ENCODE measurements at regions not wholly inside any gene's neighbourhood (a gene's known extent, or its start where the extent isn't known, plus 50 kb on each side); places are given as distances from the start of the nearest gene placed in this dataset.

DNA sequence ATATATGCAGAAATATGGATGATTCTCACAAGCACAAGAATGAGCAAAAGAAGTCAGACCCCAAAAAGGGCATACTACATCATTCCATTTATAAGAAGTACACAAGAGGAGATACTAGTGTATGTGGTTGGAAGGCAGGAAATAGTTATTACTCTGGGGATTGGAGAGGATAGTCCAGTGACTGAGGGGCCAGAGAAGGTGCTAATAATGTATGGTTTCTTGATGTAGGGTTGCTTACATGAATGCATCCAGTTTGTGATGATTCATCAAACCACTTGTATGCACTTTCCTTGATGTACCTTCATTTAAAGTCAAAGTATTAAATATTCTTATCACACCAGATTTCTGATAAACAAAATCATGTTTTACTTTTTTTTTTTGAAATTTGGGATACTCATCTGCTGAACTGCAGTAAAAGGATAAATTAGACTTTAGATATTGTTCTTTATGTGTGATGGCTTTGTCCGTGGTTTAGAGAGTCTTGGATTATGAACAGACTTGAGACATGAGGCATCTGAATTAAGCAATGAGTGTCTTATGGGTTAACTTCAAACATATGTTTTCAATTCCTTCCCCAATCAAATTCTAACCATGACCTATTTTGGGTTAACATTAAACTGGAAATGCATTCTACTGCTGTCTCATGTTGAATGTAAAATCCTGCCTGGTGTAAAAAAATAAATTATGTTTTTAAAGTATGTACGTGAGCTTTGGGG, 171.2 kb downstream of the SEMA6D start:
- no peaks in the 10 kb centered on the region for H3K4me1 ChIP-seq (ENCODE audit: low read depth)
- ATAC-seq (no peak), DNase-seq (no peak)
- H3K36me3 ChIP-seq (ENCODE audit: low read depth) = no peaks in the 10 kb centered on the region
- TF ChIP-seq, protein P1, sequence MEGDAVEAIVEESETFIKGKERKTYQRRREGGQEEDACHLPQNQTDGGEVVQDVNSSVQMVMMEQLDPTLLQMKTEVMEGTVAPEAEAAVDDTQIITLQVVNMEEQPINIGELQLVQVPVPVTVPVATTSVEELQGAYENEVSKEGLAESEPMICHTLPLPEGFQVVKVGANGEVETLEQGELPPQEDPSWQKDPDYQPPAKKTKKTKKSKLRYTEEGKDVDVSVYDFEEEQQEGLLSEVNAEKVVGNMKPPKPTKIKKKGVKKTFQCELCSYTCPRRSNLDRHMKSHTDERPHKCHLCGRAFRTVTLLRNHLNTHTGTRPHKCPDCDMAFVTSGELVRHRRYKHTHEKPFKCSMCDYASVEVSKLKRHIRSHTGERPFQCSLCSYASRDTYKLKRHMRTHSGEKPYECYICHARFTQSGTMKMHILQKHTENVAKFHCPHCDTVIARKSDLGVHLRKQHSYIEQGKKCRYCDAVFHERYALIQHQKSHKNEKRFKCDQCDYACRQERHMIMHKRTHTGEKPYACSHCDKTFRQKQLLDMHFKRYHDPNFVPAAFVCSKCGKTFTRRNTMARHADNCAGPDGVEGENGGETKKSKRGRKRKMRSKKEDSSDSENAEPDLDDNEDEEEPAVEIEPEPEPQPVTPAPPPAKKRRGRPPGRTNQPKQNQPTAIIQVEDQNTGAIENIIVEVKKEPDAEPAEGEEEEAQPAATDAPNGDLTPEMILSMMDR (IDR thresholded peaks at IDR 0.05) = no peak
- H3K4me3 ChIP-seq = no peak overlapping the region
- intact Hi-C loops (cut with DNase I, micrococcal nuclease) = no loop called here
- H3K9me3 ChIP-seq = no peaks in the 10 kb centered on the region

DNA sequence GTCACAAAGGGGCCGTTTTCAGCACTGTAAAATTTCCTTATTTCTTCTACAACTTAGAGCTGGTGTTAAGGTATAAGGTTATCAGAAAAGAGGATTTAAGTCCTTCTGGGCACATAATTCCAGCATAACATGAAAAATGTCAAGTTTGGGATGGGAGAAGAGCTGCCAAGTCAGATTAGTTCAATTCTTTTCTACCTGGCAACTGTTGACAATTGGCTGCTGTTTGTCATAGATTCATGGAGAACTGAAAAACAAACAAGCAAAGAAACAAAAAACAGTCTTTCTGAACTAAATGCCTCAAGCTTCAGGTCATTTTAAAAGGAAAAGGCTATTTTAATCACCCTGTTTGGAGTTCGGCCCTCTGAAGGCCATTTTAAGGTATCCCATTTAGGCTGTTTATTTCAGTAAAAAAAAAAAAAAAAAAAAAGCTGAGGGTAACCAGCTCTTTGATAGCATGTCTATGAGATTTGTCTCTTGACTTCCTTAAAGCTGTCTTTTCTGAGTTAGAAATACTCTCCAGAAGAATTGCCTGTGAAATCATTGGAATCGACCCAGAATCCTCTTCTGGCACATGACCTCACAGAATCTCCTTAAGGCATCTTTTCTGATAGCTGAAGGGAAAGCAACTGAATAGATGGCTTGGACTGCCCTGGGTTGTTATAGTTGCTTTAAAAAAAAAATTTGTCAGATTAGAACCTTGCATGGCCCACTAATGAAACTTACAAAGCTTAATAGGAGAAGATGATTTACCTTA, 173.3 kb downstream of the SEMA6D start:
- intact Hi-C loops (cut with DNase I, micrococcal nuclease) = no loop called here

DNA sequence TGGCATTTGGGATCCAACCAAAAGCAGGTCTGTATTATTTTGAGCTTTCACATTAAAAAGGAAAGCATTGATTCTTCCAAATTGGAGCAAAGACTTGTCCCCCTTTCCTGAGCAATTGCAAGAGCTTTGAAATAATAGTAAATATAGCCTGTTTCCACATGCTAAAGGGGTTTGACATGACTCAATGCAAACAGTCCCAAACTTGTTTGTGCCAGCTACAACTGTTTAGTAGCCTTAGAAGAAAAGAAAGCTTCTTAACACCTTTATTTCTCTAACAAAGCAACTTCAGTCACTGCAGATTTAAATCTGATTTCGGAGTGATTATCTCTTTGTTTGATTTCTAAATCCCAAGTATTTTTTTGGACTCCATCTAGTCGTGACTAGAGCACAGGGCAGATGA, 180.2 kb downstream of the SEMA6D start:
- TF ChIP-seq, protein P1 (IDR thresholded peaks at IDR 0.05) = no peak
- no peaks in the 10 kb centered on the region for H3K36me3 ChIP-seq (ENCODE audit: low read depth)
- H3K9me3 ChIP-seq = peaks cover 5% of the 10 kb centered on the region
- intact Hi-C loops (cut with DNase I, micrococcal nuclease) = no loop called here
- no peak for DNase-seq
- ATAC-seq = no peak
- no peaks in the 10 kb centered on the region for H3K4me1 ChIP-seq (ENCODE audit: low read depth)
- H3K4me3 ChIP-seq = no peak overlapping the region

More for the DNA sequence above, 173.3 kb downstream of the SEMA6D start:
- ATAC-seq = no peak
- DNase-seq = no peak
- no peaks in the 10 kb centered on the region for H3K36me3 ChIP-seq (ENCODE audit: low read depth)
- TF ChIP-seq, protein P1 (IDR thresholded peaks at IDR 0.05) = no peak
- H3K4me3 ChIP-seq = no peak overlapping the region
- no peaks in the 10 kb centered on the region for H3K9me3 ChIP-seq
- no peaks in the 10 kb centered on the region for H3K4me1 ChIP-seq (ENCODE audit: low read depth)

DNA sequence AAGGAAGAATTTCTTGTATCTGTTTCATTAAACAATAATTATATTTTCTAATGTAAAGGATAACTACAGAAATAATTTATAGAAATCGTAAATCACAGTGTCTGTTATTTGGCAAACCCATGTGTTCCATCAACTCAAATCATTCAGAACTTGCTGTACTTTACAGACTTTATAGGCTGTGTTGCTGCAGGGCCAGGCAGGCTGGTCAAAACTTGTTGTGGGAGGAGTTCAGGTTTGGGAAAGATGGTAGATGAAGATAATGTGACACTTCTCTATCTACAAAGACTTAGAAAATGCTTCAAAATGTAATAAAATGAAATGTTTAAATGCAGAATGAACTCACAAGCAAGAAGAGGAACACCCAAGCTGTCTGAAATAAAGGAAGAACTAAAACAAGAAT, 183.4 kb downstream of the SEMA6D start:
- Histone ChIP-seq H3K4me1 (ENCODE audit: low read depth) (no peaks in the 10 kb centered on the region), H3K4me3 (no peak overlapping the region), H3K9me3 (peaks cover 24% of the 10 kb centered on the region), H3K36me3 (ENCODE audit: low read depth) (no peaks in the 10 kb centered on the region)
- intact Hi-C loops (cut with DNase I, micrococcal nuclease) = no loop called here
- TF ChIP-seq, protein P1 (IDR thresholded peaks at IDR 0.05) = no peak
- no peak for DNase-seq
- no peak for ATAC-seq

DNA sequence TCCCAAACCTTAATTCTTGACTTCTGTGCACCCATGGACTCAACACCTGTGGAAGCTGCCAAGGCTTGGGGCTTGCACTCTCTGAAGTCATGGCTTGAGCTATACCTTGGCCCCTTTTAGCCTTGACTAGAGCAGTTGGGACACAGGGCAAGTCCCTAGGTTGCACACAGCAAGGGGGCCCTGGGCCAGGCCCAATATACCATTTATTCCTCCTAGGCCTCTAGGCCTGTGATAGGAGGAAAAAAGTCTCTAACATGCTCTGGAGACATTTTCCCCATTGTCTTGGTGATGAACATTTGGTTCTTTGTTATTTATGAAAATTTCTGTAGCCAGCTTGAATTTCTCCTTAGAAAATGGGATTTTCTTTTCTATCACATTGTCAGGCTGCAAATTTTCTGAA, 186.1 kb downstream of the SEMA6D start:
- TF ChIP-seq, protein P1 (IDR thresholded peaks at IDR 0.05) = no peak
- H3K36me3 ChIP-seq (ENCODE audit: low read depth) = no peaks in the 10 kb centered on the region
- H3K4me1 ChIP-seq (ENCODE audit: low read depth) = no peaks in the 10 kb centered on the region
- intact Hi-C loops (cut with DNase I, micrococcal nuclease) = no loop called here
- ATAC-seq = no peak
- no peak overlapping the region for H3K4me3 ChIP-seq
- no peak for DNase-seq
- H3K9me3 ChIP-seq = peaks cover 24% of the 10 kb centered on the region
